Inferior parietal cortex (tissue), 1 donor: ENCODE measurements at regions not wholly inside any gene's neighbourhood (a gene's known extent, or its start where the extent isn't known, plus 50 kb on each side); places are given as distances from the start of the nearest gene placed in this dataset.

Experiments used
- DNase-seq: peaks from one replicate; pipeline ENCODE4 v3.0.0-alpha.2; 2016; ENCODE audit errors: extremely low spot score

DNA sequence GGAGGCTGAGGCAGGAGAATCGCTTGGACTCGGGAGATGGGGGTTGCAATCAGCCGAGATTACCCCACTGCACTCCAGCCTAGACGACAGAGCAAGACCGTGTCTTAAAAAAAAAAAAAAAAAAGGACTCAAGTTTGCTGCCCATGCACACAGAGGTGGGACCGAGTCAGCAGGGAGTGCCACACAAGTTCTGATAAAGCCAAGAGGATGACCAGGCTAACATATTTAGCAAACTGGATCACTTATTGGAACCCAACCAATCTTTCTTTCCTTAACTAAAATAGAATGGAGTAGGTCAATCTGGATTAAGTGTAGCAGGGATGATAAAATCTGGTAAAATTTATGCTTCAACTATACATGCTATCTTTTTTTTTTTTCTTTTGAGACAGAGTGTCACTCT is 190.4 kb upstream of the FOXN3 start:
- no peak for DNase-seq

DNA sequence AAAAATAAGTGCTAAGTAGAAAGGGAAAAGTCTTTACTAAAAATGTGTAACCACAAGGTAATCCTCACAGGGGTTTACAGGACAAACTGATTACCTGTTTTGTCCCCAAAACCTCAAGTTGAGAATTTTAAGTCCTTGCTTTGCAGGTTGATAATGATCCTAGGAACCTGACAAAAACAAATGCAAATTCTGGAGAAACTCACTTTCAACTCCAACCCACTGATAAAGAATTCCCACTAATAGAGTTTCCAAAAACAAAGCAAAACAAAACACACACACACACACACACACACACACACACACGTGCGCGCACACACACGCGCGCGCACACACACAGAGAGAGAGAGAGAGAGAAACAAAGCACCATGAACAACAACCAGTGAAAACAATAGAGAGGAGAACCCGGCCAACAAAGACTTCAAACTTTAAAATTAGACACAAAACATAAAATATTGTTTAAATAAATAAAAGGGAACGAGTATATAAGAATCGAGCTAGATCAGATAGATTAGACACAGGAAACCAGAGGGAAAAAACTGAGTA is 187.0 kb upstream of the FOXN3 start:
- no peak for DNase-seq

DNA sequence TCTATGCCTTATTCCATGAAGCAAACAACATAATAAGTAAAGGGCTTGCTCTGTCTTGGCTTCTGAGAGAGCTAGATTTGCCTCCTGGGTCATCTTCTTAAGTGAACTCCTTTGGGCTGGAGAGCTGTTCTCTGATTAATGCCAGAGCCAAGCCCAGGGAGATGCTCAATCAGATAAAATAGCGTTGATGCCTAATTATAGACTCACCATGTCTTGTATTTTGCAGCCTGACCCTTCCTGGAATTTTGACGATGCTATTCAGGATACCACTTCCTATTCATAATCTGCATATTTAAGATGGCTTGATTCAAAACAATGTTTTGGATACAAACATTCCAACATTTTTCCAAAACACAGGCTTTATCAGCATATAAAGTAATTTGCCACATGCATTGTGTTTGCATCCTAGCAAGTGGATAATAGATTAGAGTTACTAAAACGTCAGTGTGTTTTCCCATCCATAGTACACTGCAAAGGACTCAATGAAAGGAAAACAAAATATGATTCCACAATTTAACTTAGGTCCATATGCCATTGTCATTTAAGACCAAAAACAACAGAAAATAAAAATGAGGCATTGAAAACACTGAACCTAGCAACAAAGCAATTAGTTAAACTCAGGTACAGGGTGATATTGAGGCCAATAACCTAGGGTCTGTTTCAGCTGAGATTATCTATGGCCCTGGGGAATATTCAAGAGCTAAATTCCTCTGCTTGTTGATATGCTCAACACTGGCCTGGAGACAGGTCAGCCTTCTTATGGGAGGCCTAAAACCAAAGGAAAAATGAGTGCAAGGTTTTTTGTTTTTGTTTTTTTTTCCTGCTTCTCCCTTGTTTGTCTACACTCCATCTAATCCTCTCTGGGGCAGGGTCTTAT is 184.2 kb upstream of the FOXN3 start:
- no peak for DNase-seq

GRCh38 chr14:89600029-89600428 is 183.0 kb upstream of the FOXN3 start:
- no peak for DNase-seq

DNA sequence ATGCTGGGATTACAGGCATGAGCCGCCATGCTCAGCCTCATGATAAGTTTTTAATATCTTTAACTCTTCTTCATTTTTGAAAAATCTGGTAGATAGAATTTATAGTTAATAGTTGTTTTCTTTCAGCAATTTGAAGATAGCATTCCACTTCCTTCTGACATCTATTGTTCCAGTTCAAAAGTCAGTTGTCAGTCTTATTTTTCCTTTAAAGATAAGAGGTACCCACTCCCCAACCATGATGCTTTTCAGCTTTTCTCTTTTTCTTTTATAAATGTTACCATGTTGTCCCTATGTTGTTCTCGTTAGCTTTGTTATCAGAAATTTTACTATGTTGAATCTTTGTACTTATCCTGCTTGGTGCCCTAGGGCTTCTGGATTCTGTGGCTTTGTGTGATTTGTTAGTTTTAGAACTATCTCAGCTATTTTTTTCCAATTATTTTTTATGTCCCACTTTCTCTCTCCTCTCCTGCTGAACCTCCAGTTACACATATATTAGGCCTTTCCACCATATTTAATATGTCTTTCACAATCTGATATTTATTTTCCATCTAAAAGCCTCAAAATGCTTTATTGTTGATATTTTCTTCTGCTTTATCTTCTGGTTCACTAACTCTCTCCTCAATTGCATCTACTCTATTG is 181.6 kb upstream of the FOXN3 start:
- no peak for DNase-seq

DNA sequence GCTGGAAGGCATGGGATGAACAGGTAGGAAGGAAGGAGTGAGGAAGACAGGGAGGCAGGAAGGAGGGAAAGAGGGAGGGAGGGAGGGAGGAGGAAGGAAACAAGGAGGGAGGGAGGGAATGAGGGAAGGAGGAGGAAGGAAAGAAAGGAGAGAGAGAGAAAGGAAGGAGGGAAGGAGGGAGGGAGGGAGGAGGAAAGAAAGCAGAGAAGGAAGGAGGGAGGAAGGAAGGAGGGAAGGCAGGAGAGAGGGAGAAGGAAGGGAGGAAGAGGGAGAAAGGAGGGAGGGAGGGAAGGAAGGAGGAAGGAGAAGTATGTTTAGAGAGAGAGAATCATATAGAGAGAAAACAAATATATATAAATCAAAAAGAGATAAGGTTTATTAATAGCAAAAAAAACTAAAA is 175.9 kb upstream of the FOXN3 start:
- no peak for DNase-seq

DNA sequence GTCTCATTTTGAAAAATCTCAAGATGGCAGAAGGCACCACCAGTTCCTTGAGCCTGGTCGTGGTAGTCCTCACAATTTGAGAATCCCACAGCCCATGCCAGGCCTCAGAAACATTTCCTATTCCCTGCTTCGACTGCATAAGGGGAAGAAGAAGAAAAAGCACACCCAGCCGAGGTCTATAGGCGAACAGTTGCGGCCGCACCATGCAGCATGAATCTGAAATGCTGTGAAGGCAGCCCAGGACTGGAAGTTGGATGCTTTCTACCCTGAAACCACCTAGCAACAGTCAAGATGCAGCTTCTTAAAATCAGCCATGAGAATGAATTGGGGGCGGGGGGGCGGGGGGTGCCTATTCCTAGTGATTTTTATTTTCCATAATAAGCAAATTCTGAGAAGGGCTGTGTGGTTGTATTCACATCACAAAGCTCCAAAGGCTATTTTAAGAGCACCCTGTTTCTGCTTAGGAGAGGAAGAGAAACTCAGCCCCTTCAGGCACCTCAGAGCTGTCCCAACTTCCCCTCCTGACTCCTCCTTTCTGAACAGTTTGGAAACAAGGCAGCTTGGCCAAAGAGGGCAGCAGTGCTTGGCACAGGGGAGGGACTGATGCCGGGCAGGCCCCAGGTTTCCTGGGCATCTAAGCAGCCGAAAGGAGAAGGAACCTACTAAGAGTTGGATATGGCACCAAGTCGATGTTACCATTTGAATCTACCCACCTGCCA is 172.5 kb upstream of the FOXN3 start:
- DNase-seq: no peak

DNA sequence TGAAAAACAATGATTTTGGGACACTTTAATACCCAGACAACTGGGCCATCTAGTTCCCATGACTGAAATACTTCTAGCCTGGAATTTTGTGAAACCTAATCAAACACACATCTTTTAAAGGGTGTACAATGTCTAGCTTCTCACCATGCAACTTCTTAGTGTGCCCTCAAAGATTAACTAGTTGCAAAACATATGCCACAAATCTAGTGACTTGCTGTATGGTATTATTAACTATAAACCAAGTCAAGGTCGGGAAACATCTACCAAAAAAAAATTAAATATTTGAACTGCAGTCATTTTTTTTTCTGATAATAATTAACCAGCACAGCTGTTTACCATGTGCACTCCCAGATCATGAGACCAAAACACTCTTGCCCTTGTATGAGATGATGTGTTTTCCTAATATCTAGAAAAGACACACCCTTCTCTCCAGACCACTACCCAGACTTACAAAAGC is 171.8 kb upstream of the FOXN3 start:
- DNase-seq: no peak

- no peak for DNase-seq
Measured at GRCh38 chr14:89588016-89588415, 171.0 kb upstream of the FOXN3 start.

DNA sequence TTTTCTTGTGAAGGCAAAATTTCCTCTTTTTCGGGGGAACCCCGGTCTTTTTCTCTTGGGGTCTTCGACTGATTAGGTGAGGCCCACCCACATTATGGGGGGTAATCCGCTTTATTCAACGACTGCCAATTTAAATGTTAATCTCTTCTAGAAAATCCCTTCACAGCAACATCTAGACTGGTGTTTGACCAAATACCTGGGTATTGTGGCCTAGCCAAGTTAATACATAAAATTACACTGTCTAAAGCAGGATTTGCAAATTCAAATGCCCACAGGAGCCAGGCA is 170.0 kb upstream of the FOXN3 start:
- DNase-seq: no peak

- no peak for DNase-seq
Measured at GRCh38 chr14:89586258-89587135, 169.5 kb upstream of the FOXN3 start.

DNA sequence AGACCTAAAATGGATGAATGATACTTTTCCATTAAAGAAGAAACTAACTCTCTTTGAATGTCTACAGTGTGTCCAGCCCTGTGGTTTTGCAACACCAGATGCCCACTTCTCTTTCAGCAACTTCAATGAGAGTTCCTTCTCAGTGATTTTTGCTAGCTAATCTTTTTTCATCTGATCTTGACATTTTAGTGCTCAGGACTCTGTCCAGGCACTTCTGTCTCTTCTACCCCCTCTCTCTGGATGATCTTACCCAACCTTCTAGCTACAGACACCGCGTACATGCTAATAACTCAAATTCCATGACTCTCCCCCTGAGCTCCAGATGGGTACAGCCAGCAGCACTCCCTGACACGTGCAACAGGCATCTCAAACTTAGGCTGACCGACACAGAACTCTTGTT is 161.1 kb upstream of the FOXN3 start:
- no peak for DNase-seq

GRCh38 chr14:89576960-89577359 is 159.9 kb upstream of the FOXN3 start:
- DNase-seq: no peak

GRCh38 chr14:89576145-89576927 is 159.3 kb upstream of the FOXN3 start:
- no peak for DNase-seq

- DNase-seq: no peak
Measured at GRCh38 chr14:89575386-89576061, 158.5 kb upstream of the FOXN3 start.

DNA sequence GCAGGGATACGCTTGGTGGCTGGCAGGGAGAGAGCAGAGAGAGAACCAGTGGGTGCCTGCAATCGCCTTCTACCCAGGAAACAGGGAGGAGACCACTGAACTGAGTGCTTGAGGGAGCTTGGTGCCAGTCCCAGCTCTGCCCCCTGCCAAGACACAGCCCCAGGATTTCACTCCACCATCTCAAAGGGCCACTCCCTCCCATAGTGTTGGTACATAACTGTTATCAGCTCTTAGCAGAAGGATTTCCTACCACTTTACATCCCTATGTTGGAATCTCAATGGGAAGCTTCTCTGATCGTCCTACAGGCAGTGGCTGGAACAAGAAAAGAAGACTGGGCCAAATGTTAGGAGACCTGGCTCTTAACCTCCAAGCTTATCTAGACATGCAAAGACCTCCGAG is 157.4 kb upstream of the FOXN3 start:
- no peak for DNase-seq

DNA sequence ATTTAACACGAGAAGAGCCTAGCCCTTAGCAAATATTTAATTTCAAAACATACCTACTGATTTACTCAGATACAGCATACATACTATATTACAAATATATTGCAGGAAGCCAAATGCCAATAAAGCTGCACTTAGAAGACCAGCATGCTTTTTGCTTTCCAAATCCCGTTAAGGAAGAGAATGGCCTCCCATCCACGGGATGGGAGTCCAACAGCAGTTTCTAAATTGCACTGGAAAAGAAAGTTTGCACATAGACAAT is 156.3 kb upstream of the FOXN3 start:
- DNase-seq: no peak

DNA sequence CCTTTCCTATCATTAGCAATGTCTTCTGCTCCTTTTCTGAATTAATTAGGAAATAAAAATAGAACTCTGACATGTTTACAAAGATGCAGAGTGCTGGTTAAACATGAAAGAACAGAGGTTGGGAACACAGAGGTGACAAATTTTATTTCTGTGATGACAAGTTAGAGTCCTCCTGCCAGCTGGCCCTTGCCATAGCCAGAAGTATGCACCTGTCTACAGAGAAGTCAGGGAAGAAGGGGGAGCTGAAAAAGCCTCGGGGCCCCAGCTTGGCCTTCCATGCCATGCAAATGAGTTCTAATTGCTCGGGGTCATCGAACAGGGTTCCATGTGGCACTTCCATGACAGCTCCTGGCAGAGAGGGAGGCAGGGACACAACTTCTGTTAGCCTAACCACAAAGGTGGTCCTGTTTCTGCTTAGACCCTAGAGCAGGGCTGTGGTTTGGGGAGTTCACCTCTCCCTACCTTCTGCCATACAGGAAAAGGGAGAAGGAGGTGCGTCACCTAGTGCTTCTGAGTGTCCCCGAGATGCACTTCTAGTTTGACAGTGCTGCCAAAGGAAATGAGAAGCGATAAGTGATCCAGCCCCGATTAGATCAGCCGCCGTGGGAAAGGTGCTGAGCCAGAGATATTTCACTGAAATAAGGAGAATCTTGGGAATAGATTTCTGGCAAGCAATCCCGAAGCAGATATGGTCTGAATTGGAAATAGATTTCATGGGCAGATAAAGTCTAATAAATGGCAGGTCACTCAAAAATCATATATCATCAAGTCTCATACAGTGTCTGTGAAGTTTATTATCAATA is 155.8 kb upstream of the FOXN3 start:
- DNase-seq: no peak

GRCh38 chr14:89571491-89571890 is 154.5 kb upstream of the FOXN3 start:
- no peak for DNase-seq
